ENCODE measurements at regions not wholly inside any gene's neighbourhood (a gene's known extent, or its start where the extent isn't known, plus 50 kb on each side); places are given as distances from the start of the nearest gene placed in this dataset.

DNA sequence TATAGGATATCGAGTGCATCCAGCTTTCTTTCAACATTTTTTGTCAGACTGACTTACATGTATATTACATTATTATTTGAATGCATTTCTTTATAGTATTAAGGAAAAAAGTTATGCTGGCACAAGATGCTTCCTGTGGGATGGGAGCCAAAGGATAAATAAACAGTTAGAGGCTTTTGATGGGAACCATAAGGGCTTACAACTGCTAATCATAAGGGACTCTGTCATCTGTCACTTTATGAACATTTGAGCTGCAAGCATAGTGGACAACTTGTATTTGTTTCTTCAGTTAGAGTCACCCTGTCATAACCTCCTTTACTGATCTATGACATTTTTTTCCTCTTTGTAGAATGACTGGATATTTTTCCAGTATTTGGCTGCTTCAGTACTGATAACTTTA, 132.4 kb upstream of the CHORDC1 start:
- dilution Hi-C loops (cut with MboI; ENCODE audit: extremely low pct_ligation_motif_present, low sequenced_read_pairs), result no loop called here
- Histone ChIP-seq H2AFZ (ENCODE audit: low read depth, low read length) (no peak overlapping the region), H3K4me1 (ENCODE audit: control insufficient read depth, extremely low read depth, insufficient read depth, low read length) (no peaks in the 10 kb centered on the region), H3K27me3 (ENCODE audit: control insufficient read depth in 2 of 2, insufficient read depth in 2 of 2, low read length in 2 of 2) (no peaks in the 10 kb centered on the region), H3K9me1 (replicated peaks; ENCODE audit: control insufficient read depth, extremely low read depth, insufficient read depth, low read length) (no peaks in the 10 kb centered on the region), H4K20me1 (replicated peaks; ENCODE audit: control insufficient read depth, extremely low read depth, insufficient read depth, low read length) (no peaks in the 10 kb centered on the region), H3K79me2 (ENCODE audit: control insufficient read depth, insufficient read depth, low read length) (no peaks in the 10 kb centered on the region), H3K9me3 (replicated peaks; ENCODE audit: control insufficient read depth, insufficient read depth, low read length) (no peaks in the 10 kb centered on the region), H3K4me2 (ENCODE audit: insufficient read depth, low read length) (no peak overlapping the region), H3K36me3 (ENCODE audit: control insufficient read depth in 2 of 2, extremely low read depth in 1 of 2, insufficient read depth in 2 of 2, low read length in 2 of 2) (no peaks in the 10 kb centered on the region), H3K27ac (ENCODE audit: insufficient read depth, low read depth, low read length) (no peak overlapping the region), H3K9ac (replicated peaks; ENCODE audit: extremely low read depth, insufficient read depth, low read length) (no peak overlapping the region), H3K4me3 (replicated peaks in 1 of 3; ENCODE audit: insufficient read depth in 1 of 3, low read depth in 1 of 3, low read length in 3 of 3) (no peak overlapping the region)
- POLR2A ChIA-PET, result no interaction called here
- intact Hi-C loops (cut with micrococcal nuclease), result no loop called here
- BruUV-seq (replicated peaks), result no TSS peak
- DNase-seq (ENCODE audit: low read depth, low spot score), result peak; percentile 35
- CTCF ChIA-PET, result no interaction called here
- no peak for FAIRE-seq
- TF ChIP-seq GATA2 (IDR thresholded peaks at IDR 0.05; ENCODE audit: insufficient read depth, insufficient read length, low read depth, low read length) (no peak), FOS (IDR thresholded peaks at IDR 0.05; ENCODE audit: borderline replicate concordance, insufficient read depth, low read length) (no peak), JUN (IDR thresholded peaks at IDR 0.05; ENCODE audit: borderline replicate concordance, insufficient read depth, insufficient read length, low read depth) (no peak), EZH2 (IDR thresholded peaks at IDR 0.05; ENCODE audit: borderline replicate concordance, low read depth, low read length, severe bottlenecking) (no peak)
- TF ChIP-seq, protein P1, sequence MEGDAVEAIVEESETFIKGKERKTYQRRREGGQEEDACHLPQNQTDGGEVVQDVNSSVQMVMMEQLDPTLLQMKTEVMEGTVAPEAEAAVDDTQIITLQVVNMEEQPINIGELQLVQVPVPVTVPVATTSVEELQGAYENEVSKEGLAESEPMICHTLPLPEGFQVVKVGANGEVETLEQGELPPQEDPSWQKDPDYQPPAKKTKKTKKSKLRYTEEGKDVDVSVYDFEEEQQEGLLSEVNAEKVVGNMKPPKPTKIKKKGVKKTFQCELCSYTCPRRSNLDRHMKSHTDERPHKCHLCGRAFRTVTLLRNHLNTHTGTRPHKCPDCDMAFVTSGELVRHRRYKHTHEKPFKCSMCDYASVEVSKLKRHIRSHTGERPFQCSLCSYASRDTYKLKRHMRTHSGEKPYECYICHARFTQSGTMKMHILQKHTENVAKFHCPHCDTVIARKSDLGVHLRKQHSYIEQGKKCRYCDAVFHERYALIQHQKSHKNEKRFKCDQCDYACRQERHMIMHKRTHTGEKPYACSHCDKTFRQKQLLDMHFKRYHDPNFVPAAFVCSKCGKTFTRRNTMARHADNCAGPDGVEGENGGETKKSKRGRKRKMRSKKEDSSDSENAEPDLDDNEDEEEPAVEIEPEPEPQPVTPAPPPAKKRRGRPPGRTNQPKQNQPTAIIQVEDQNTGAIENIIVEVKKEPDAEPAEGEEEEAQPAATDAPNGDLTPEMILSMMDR (IDR thresholded peaks at IDR 0.05; ENCODE audit: extremely low read depth in 1 of 2, insufficient read depth in 1 of 2, low read depth in 1 of 2, low read length in 2 of 2), result no peak

DNA sequence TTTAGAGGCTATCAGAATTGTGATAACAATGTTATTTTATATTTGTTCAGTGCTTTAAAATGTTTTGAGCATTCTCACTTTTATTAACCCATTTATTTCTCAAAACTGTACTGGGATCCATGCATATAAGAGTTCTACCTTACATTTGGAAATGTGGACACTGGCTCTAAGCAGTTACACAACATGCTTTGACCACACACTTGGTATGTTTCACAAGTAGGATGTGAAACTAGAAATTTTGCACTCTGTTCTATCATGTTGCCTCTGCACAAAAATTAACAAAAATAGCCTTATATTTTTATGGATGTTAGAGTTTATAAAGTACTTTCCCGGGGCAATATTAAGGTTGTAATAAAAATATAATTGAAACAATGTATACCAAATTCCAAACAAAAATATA, 126.9 kb upstream of the CHORDC1 start:
- Histone ChIP-seq H3K27ac (ENCODE audit: insufficient read depth, low read depth, low read length) (no peak overlapping the region), H3K4me3 (replicated peaks in 1 of 3; ENCODE audit: insufficient read depth in 1 of 3, low read depth in 1 of 3, low read length in 3 of 3) (no peak overlapping the region), H3K9me1 (replicated peaks; ENCODE audit: control insufficient read depth, extremely low read depth, insufficient read depth, low read length) (no peaks in the 10 kb centered on the region), H3K9me3 (replicated peaks; ENCODE audit: control insufficient read depth, insufficient read depth, low read length) (no peaks in the 10 kb centered on the region), H3K4me1 (ENCODE audit: control insufficient read depth, extremely low read depth, insufficient read depth, low read length) (no peaks in the 10 kb centered on the region), H3K27me3 (ENCODE audit: control insufficient read depth in 2 of 2, insufficient read depth in 2 of 2, low read length in 2 of 2) (no peaks in the 10 kb centered on the region), H3K9ac (replicated peaks; ENCODE audit: extremely low read depth, insufficient read depth, low read length) (no peak overlapping the region), H4K20me1 (replicated peaks; ENCODE audit: control insufficient read depth, extremely low read depth, insufficient read depth, low read length) (no peaks in the 10 kb centered on the region), H2AFZ (ENCODE audit: low read depth, low read length) (no peak overlapping the region), H3K4me2 (ENCODE audit: insufficient read depth, low read length) (no peak overlapping the region), H3K79me2 (ENCODE audit: control insufficient read depth, insufficient read depth, low read length) (no peaks in the 10 kb centered on the region), H3K36me3 (ENCODE audit: control insufficient read depth in 2 of 2, extremely low read depth in 1 of 2, insufficient read depth in 2 of 2, low read length in 2 of 2) (no peaks in the 10 kb centered on the region)
- TF ChIP-seq FOS (IDR thresholded peaks at IDR 0.05; ENCODE audit: borderline replicate concordance, insufficient read depth, low read length) (no peak), EZH2 (IDR thresholded peaks at IDR 0.05; ENCODE audit: borderline replicate concordance, low read depth, low read length, severe bottlenecking) (no peak), MYC (IDR thresholded peaks at IDR 0.05; ENCODE audit: low read depth, low read length) (no peak), JUN (IDR thresholded peaks at IDR 0.05; ENCODE audit: borderline replicate concordance, insufficient read depth, insufficient read length, low read depth) (no peak)
- TF ChIP-seq, protein P2, sequence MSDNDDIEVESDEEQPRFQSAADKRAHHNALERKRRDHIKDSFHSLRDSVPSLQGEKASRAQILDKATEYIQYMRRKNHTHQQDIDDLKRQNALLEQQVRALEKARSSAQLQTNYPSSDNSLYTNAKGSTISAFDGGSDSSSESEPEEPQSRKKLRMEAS (IDR thresholded peaks at IDR 0.05; ENCODE audit: insufficient read depth, insufficient read length), result no peak
- TF ChIP-seq, protein P1 (IDR thresholded peaks at IDR 0.05; ENCODE audit: extremely low read depth in 1 of 2, insufficient read depth in 1 of 2, low read depth in 1 of 2, low read length in 2 of 2), result no peak
- POLR2A ChIA-PET, result no interaction called here
- intact Hi-C loops (cut with micrococcal nuclease), result no loop called here
- no peak for FAIRE-seq
- no peak for DNase-seq (ENCODE audit: low read depth, low spot score)
- no TSS peak for BruUV-seq (replicated peaks)
- CTCF ChIA-PET, result no interaction called here
- dilution Hi-C loops (cut with MboI; ENCODE audit: extremely low pct_ligation_motif_present, low sequenced_read_pairs), result no loop called here

Measured in endothelial cell of umbilical vein (primary cell).